ENCODE measurements at regions not wholly inside any gene's neighbourhood (a gene's known extent, or its start where the extent isn't known, plus 50 kb on each side); places are given as distances from the start of the nearest gene placed in this dataset.

- DNase-seq (no peak), ATAC-seq (no peak), FAIRE-seq (no peak)
- TF ChIP-seq, protein P1, sequence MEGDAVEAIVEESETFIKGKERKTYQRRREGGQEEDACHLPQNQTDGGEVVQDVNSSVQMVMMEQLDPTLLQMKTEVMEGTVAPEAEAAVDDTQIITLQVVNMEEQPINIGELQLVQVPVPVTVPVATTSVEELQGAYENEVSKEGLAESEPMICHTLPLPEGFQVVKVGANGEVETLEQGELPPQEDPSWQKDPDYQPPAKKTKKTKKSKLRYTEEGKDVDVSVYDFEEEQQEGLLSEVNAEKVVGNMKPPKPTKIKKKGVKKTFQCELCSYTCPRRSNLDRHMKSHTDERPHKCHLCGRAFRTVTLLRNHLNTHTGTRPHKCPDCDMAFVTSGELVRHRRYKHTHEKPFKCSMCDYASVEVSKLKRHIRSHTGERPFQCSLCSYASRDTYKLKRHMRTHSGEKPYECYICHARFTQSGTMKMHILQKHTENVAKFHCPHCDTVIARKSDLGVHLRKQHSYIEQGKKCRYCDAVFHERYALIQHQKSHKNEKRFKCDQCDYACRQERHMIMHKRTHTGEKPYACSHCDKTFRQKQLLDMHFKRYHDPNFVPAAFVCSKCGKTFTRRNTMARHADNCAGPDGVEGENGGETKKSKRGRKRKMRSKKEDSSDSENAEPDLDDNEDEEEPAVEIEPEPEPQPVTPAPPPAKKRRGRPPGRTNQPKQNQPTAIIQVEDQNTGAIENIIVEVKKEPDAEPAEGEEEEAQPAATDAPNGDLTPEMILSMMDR (IDR thresholded peaks at IDR 0.05), result no peak
- Histone ChIP-seq H3K4me1 (no peaks in the 10 kb centered on the region), H3K4me3 (no peak overlapping the region), H3K9me3 (no peaks in the 10 kb centered on the region), H3K36me3 (no peaks in the 10 kb centered on the region), H3K27ac (no peak overlapping the region), H3K27me3 (no peaks in the 10 kb centered on the region)
- intact Hi-C loops (cut with DNase I), result no loop called here
These were observed 138.7 kb downstream of the AQP9 start for GRCh38 chr15:58276924-58277323.

- no peak for DNase-seq
- H3K4me3 ChIP-seq, result no peak overlapping the region
- no peaks in the 10 kb centered on the region for H3K27me3 ChIP-seq
- TF ChIP-seq, protein P1 (IDR thresholded peaks at IDR 0.05), result no peak
- WGBS, 2 donors, result 65% methylated on average over 1 of the region's 1 CpG
- intact Hi-C loops (cut with DNase I), result no loop called here
- FAIRE-seq, result no peak
- H3K4me1 ChIP-seq, result no peaks in the 10 kb centered on the region
- no peak for ATAC-seq
- no peaks in the 10 kb centered on the region for H3K9me3 ChIP-seq
- no peaks in the 10 kb centered on the region for H3K36me3 ChIP-seq
- no peak overlapping the region for H3K27ac ChIP-seq
These were observed 139.2 kb downstream of the AQP9 start for GRCh38 chr15:58277333-58277732.

GRCh38 chr15:58279106-58279505 is 140.9 kb downstream of the AQP9 start:
- no peak for FAIRE-seq
- no peak overlapping the region for H3K4me3 ChIP-seq
- no peaks in the 10 kb centered on the region for H3K27me3 ChIP-seq
- H3K9me3 ChIP-seq, result no peaks in the 10 kb centered on the region
- intact Hi-C loops (cut with DNase I), result no loop called here
- no peak for DNase-seq
- no peaks in the 10 kb centered on the region for H3K36me3 ChIP-seq
- no peak overlapping the region for H3K27ac ChIP-seq
- no peaks in the 10 kb centered on the region for H3K4me1 ChIP-seq
- TF ChIP-seq, protein P1 (IDR thresholded peaks at IDR 0.05), result no peak
- no peak for ATAC-seq
- 60 to 73% methylated on average over 3 of the region's 3 CpGs for WGBS, 2 donors

GRCh38 chr15:58279654-58280053 is 141.5 kb downstream of the AQP9 start:
- H3K27me3 ChIP-seq, result no peaks in the 10 kb centered on the region
- intact Hi-C loops (cut with DNase I), result no loop called here
- H3K4me3 ChIP-seq, result no peak overlapping the region
- TF ChIP-seq, protein P1 (IDR thresholded peaks at IDR 0.05), result no peak
- no peak for DNase-seq
- no peak overlapping the region for H3K27ac ChIP-seq
- H3K4me1 ChIP-seq, result no peaks in the 10 kb centered on the region
- H3K9me3 ChIP-seq, result no peaks in the 10 kb centered on the region
- WGBS, 2 donors, result 60 to 66% methylated on average over 2 of the region's 2 CpGs
- no peak for FAIRE-seq
- H3K36me3 ChIP-seq, result no peaks in the 10 kb centered on the region
- no peak for ATAC-seq

GRCh38 chr15:58282060-58282708 is 144.0 kb downstream of the AQP9 start:
- ATAC-seq, result no peak
- Histone ChIP-seq H3K27me3 (no peaks in the 10 kb centered on the region), H3K36me3 (no peaks in the 10 kb centered on the region), H3K27ac (no peak overlapping the region), H3K4me1 (no peaks in the 10 kb centered on the region), H3K9me3 (no peaks in the 10 kb centered on the region), H3K4me3 (no peak overlapping the region)
- FAIRE-seq, result no peak
- TF ChIP-seq, protein P1 (IDR thresholded peaks at IDR 0.05), result no peak
- intact Hi-C loops (cut with DNase I), result no loop called here
- 82 to 86% methylated on average over 3 of the region's 3 CpGs for WGBS, 2 donors
- DNase-seq, result no peak
